HEK293 (cell line): ENCODE measurements at regions not wholly inside any gene's neighbourhood (a gene's known extent, or its start where the extent isn't known, plus 50 kb on each side); places are given as distances from the start of the nearest gene placed in this dataset.

ENCODE experiments used
- CTCF ChIA-PET: fragments of 350-600 bp; formaldehyde crosslinking; extraction: SDS; loops from one replicate; lab custom pipeline; 2021; ENCODE audit warnings: antibody characterized with exemption; lab: Yijun Ruan, JAX
- POLR2A ChIA-PET: fragments of 300-600 bp; formaldehyde crosslinking; extraction: SDS; loops from one replicate; lab custom pipeline; 2020; ENCODE audit warnings: antibody characterized with exemption, inconsistent platforms; lab: Yijun Ruan, JAX
- H3K27ac ChIP-seq: fragments of 200-500 bp; sonication (Bioruptor generic); 2 replicates; pipeline ENCODE4 v1.5.1; 2014; ENCODE audit warnings: low read depth, low read length, control low read depth, inconsistent platforms; ENCODE audit errors: extremely low read depth
- H3K36me3 ChIP-seq, 2 experiments: fragments of 200-500 bp in 1 of 2; sonication (Bioruptor generic) in 1 of 2; 1 replicate in 1 of 2; 2 replicates in 1 of 2; pipeline ENCODE4 v1.5.1; 2014 to 2017; ENCODE audit warnings: inconsistent platforms in 2 of 2, low read length in 2 of 2; ENCODE audit not compliant: control insufficient read depth in 2 of 2, insufficient read depth in 1 of 2
- H3K4me1 ChIP-seq: fragments of 200-500 bp; sonication (Bioruptor generic); 2 replicates; pipeline ENCODE4 v1.5.1; 2014; ENCODE audit warnings: mild to moderate bottlenecking, low read length, inconsistent platforms; ENCODE audit not compliant: control insufficient read depth, insufficient read depth
- H3K4me3 ChIP-seq: 2 replicates; pipeline ENCODE4 v1.5.1; 2011; ENCODE audit warnings: low read depth, mild to moderate bottlenecking, control low read depth, low read length, moderate library complexity
- H3K9me3 ChIP-seq: fragments of 200-500 bp; sonication (Bioruptor generic); 2 replicates; pipeline ENCODE4 v1.5.1; 2014; ENCODE audit warnings: low read depth, low read length, inconsistent platforms; ENCODE audit not compliant: control insufficient read depth, insufficient read depth
- PRDM2 ChIP-seq: fragments of 450-650 bp; formaldehyde crosslinking; IDR thresholded peaks from 2 replicates; pipeline ENCODE4 v1.5.1; 2016; ENCODE audit warnings: missing biosample characterization, missing genetic modification characterization, borderline replicate concordance
- SETDB1 ChIP-seq: IDR thresholded peaks from one replicate; pipeline ENCODE4 v1.6.1; 2017; ENCODE audit warnings: mild to moderate bottlenecking, low read length, moderate library complexity, mixed read lengths; ENCODE audit not compliant: insufficient read length
- SP3 ChIP-seq: fragments of 450-650 bp; formaldehyde crosslinking; IDR thresholded peaks from 2 replicates; pipeline ENCODE4 v1.5.1; 2016; ENCODE audit warnings: missing biosample characterization, missing genetic modification characterization
- YY2 ChIP-seq: fragments of 450-650 bp; formaldehyde crosslinking; IDR thresholded peaks from 2 replicates; pipeline ENCODE4 v1.5.1; 2016; ENCODE audit warnings: missing biosample characterization, missing genetic modification characterization
- ZBTB1 ChIP-seq: fragments of 450-650 bp; formaldehyde crosslinking; IDR thresholded peaks from 2 replicates; pipeline ENCODE4 v1.5.1; 2016; ENCODE audit warnings: missing biosample characterization, missing genetic modification characterization
- ZBTB48 ChIP-seq: fragments of 450-650 bp; formaldehyde crosslinking; IDR thresholded peaks from 2 replicates; pipeline ENCODE4 v1.5.1; 2016; ENCODE audit warnings: missing biosample characterization, missing genetic modification characterization
- ZIC2 ChIP-seq: fragments of 450-650 bp; formaldehyde crosslinking; IDR thresholded peaks from 2 replicates; pipeline ENCODE4 v1.5.1; 2016; ENCODE audit warnings: missing biosample characterization, missing genetic modification characterization
- ZNF114 ChIP-seq: fragments of 450-650 bp; formaldehyde crosslinking; IDR thresholded peaks from 2 replicates; pipeline ENCODE4 v1.5.0; 2017; ENCODE audit warnings: missing biosample characterization, missing genetic modification characterization
- ZNF140 ChIP-seq: fragments of 450-650 bp; formaldehyde crosslinking; IDR thresholded peaks from 2 replicates; pipeline ENCODE4 v1.5.1; 2016; ENCODE audit warnings: missing biosample characterization, missing genetic modification characterization
- ZNF2 ChIP-seq: fragments of 450-650 bp; formaldehyde crosslinking; IDR thresholded peaks from 2 replicates; pipeline ENCODE4 v1.5.1; 2016; ENCODE audit warnings: missing biosample characterization, missing genetic modification characterization
- ZNF211 ChIP-seq: fragments of 450-650 bp; formaldehyde crosslinking; IDR thresholded peaks from 2 replicates; pipeline ENCODE4 v1.5.1; 2016; ENCODE audit warnings: low read depth, missing biosample characterization, missing genetic modification characterization
- ZNF214 ChIP-seq: fragments of 450-650 bp; formaldehyde crosslinking; IDR thresholded peaks from 2 replicates; pipeline ENCODE4 v1.5.1; 2017; ENCODE audit warnings: missing biosample characterization, mild to moderate bottlenecking, missing genetic modification characterization, borderline replicate concordance
- ZNF324 ChIP-seq: fragments of 450-650 bp; formaldehyde crosslinking; IDR thresholded peaks from 2 replicates; pipeline ENCODE4 v1.5.1; 2016; ENCODE audit warnings: missing biosample characterization, missing genetic modification characterization
- ZNF354C ChIP-seq: fragments of 450-650 bp; formaldehyde crosslinking; IDR thresholded peaks from 2 replicates; pipeline ENCODE4 v1.5.1; 2016; ENCODE audit warnings: missing biosample characterization, missing genetic modification characterization, low read depth, borderline replicate concordance
- ZNF610 ChIP-seq: fragments of 450-650 bp; formaldehyde crosslinking; IDR thresholded peaks from 2 replicates; pipeline ENCODE4 v1.5.1; 2016; ENCODE audit warnings: missing biosample characterization, missing genetic modification characterization, borderline replicate concordance
- ZNF621 ChIP-seq: fragments of 450-650 bp; formaldehyde crosslinking; IDR thresholded peaks from 2 replicates; pipeline ENCODE4 v1.5.1; 2017; ENCODE audit warnings: missing biosample characterization, missing genetic modification characterization
- ZNF654 ChIP-seq: fragments of 450-650 bp; formaldehyde crosslinking; IDR thresholded peaks from 2 replicates; pipeline ENCODE4 v1.5.1; 2016; ENCODE audit warnings: low read depth, missing biosample characterization, missing genetic modification characterization
- TF ChIP-seq, protein P1 (sequence below): fragments of 450-650 bp; formaldehyde crosslinking; IDR thresholded peaks from 2 replicates; pipeline ENCODE4 v1.5.1; 2016; ENCODE audit warnings: missing biosample characterization, missing genetic modification characterization

- TF ChIP-seq, protein P1, sequence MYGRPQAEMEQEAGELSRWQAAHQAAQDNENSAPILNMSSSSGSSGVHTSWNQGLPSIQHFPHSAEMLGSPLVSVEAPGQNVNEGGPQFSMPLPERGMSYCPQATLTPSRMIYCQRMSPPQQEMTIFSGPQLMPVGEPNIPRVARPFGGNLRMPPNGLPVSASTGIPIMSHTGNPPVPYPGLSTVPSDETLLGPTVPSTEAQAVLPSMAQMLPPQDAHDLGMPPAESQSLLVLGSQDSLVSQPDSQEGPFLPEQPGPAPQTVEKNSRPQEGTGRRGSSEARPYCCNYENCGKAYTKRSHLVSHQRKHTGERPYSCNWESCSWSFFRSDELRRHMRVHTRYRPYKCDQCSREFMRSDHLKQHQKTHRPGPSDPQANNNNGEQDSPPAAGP (tag by site-specific recombination), result no peak
- TF ChIP-seq SP3 (no peak), ZNF214 (tag by site-specific recombination) (no peak), ZNF621 (tag by site-specific recombination) (no peak), PRDM2 (tag by site-specific recombination) (no peak), ZNF610 (tag by site-specific recombination) (no peak), ZNF2 (tag by site-specific recombination) (no peak)
Measured at GRCh38 chr19:23822735-23823134, 64.0 kb upstream of the ZNF681 start (continued).

- H3K9me3 ChIP-seq, result no peaks in the 10 kb centered on the region
- TF ChIP-seq ZNF654 (tag by site-specific recombination), result peak; percentile 12; the same call in 1 of the 2 replicates
- no peak for TF ChIP-seq ZBTB1 (tag by site-specific recombination)
- peak; percentile 45 for TF ChIP-seq SETDB1
- TF ChIP-seq, all 188 proteins: peak for 2
- ChIA-PET POLR2A (interaction anchor here (1.0 kb wide), 1 partner anchor 55 kb away, joined by 4 read pairs; a partner anchor contains a TSS), CTCF (interaction anchor here (0.5 to 1.4 kb wide), 4 partner anchors 24 to 310 kb away, joined by 3 to 8 read pairs (median 3); no protein-coding TSS in a partner anchor)
- Histone ChIP-seq H3K36me3 (no peaks in the 10 kb centered on the region), H3K4me1 (no peaks in the 10 kb centered on the region), H3K27ac (no peak overlapping the region), H3K4me3 (no peak overlapping the region)
Measured at GRCh38 chr19:23817519-23817918, 58.8 kb upstream of the ZNF681 start.

DNA sequence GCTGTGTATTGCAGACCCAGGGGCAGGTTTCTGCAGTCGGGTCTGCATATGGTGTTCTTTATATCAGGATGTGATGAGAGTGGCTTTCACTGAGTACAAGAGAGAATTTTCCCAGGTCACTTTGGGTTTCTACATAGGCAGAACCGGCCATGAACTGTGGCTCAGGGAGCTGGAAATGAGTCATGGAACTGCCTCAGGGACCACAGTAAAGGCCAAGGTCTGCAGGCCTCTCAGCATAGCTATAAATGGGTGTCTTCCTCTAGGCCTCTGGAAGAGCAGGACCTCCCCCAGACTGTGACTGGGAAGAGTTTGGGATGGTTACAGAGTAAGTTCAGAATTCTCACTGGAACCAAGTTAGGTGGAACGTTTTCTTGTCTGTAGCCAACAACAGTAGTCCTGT lies 51.8 kb upstream of the ZNF681 start:
- H3K27ac ChIP-seq, result no peak overlapping the region
- ChIA-PET CTCF (no interaction called here), POLR2A (no interaction called here)
- no peaks in the 10 kb centered on the region for H3K9me3 ChIP-seq
- no peaks in the 10 kb centered on the region for H3K4me1 ChIP-seq
- TF ChIP-seq ZNF140 (no peak), ZNF211 (no peak), ZBTB48 (tag by site-specific recombination) (no peak), ZNF114 (tag by site-specific recombination) (no peak), YY2 (tag by site-specific recombination) (no peak), ZNF621 (tag by site-specific recombination) (no peak), ZIC2 (tag by site-specific recombination) (no peak), ZNF354C (tag by site-specific recombination) (no peak), ZNF324 (tag by site-specific recombination) (no peak)
- H3K4me3 ChIP-seq, result no peak overlapping the region
- H3K36me3 ChIP-seq, result no peaks in the 10 kb centered on the region
